WERI-Rb-1 (cell line): ENCODE measurements at regions not wholly inside any gene's neighbourhood (a gene's known extent, or its start where the extent isn't known, plus 50 kb on each side); places are given as distances from the start of the nearest gene placed in this dataset.

ENCODE experiments used
- DNase-seq: peaks from one replicate; pipeline ENCODE4 v3.0.0-alpha.2; 2020
- H3K27ac ChIP-seq: fragments of 250-450 bp; sonication (Bioruptor Pico); 2 replicates; pipeline ENCODE4 v1.5.1; 2020; ENCODE audit warnings: mild to moderate bottlenecking, moderate library complexity
- H3K27me3 ChIP-seq: fragments of 250-450 bp; sonication (Bioruptor Pico); 2 replicates; pipeline ENCODE4 v1.5.1; 2021; ENCODE audit warnings: mild to moderate bottlenecking, low read depth, moderate library complexity; ENCODE audit not compliant: insufficient read depth, severe bottlenecking
- H3K36me3 ChIP-seq: fragments of 250-450 bp; sonication (Bioruptor Pico); 2 replicates; pipeline ENCODE4 v1.5.1; 2020; ENCODE audit warnings: mild to moderate bottlenecking, moderate library complexity
- H3K4me3 ChIP-seq: 2 replicates; pipeline ENCODE4 v1.5.1; 2011; ENCODE audit warnings: low read depth, mild to moderate bottlenecking, control low read depth, low read length
- H3K9me3 ChIP-seq: fragments of 250-450 bp; sonication (Bioruptor Pico); 2 replicates; pipeline ENCODE4 v1.5.1; 2021; ENCODE audit warnings: mild to moderate bottlenecking, moderate library complexity; ENCODE audit not compliant: severe bottlenecking
- TF ChIP-seq, protein P1 (sequence below): IDR thresholded peaks from 2 replicates; pipeline ENCODE4 v1.5.1; 2011; ENCODE audit warnings: low read depth, mild to moderate bottlenecking, control low read depth, inconsistent platforms, low read length

DNA sequence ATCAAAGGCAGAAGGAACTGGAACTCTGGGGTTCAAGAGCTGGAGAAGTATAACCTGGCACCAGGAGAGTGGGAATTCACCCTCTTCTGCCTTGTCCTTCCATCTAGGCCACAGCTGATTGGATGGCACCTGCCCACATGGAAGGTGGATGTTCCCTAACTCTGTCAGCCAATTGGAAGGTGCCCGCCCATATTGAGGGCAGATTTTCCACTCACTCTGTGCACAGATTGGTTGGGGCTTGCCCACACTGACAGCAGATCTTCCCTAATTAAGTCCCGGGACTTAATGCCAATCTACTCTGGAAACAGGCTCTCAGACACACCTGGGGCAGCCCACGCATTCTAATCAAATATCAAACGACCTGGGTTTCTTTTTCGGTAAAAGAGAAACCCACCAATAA is 1142.3 kb upstream of the CELF2 start:
- no peaks in the 10 kb centered on the region for H3K9me3 ChIP-seq
- H3K36me3 ChIP-seq = no peaks in the 10 kb centered on the region
- H3K4me3 ChIP-seq = no peak overlapping the region
- no peaks in the 10 kb centered on the region for H3K27me3 ChIP-seq
- H3K27ac ChIP-seq = no peak overlapping the region
- TF ChIP-seq, protein P1, sequence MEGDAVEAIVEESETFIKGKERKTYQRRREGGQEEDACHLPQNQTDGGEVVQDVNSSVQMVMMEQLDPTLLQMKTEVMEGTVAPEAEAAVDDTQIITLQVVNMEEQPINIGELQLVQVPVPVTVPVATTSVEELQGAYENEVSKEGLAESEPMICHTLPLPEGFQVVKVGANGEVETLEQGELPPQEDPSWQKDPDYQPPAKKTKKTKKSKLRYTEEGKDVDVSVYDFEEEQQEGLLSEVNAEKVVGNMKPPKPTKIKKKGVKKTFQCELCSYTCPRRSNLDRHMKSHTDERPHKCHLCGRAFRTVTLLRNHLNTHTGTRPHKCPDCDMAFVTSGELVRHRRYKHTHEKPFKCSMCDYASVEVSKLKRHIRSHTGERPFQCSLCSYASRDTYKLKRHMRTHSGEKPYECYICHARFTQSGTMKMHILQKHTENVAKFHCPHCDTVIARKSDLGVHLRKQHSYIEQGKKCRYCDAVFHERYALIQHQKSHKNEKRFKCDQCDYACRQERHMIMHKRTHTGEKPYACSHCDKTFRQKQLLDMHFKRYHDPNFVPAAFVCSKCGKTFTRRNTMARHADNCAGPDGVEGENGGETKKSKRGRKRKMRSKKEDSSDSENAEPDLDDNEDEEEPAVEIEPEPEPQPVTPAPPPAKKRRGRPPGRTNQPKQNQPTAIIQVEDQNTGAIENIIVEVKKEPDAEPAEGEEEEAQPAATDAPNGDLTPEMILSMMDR = no peak
- no peak for DNase-seq

DNA sequence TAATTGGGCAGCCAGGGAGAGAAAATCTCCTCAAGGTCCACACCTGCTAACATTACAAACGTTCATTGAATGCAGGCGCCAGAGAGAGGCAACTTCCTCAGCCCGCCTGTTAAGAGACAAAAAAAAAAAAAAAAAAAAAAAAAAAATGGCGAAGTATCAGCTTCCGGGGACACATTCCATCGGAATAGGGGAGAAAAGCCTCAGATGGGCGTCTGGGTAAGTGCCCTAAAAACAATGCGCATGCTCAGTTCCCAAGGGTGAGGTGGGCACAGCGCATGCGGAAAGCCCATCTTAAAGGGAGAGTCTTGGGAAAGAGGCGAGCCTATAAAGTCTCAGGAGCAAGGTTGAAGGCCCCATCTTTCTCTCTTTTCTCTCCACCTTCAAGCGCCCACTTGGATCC is 1139.7 kb upstream of the CELF2 start:
- Histone ChIP-seq H3K36me3 (no peaks in the 10 kb centered on the region), H3K9me3 (no peaks in the 10 kb centered on the region), H3K27ac (no peak overlapping the region), H3K27me3 (no peaks in the 10 kb centered on the region), H3K4me3 (no peak overlapping the region)
- no peak for DNase-seq
- TF ChIP-seq, protein P1 = no peak

DNA sequence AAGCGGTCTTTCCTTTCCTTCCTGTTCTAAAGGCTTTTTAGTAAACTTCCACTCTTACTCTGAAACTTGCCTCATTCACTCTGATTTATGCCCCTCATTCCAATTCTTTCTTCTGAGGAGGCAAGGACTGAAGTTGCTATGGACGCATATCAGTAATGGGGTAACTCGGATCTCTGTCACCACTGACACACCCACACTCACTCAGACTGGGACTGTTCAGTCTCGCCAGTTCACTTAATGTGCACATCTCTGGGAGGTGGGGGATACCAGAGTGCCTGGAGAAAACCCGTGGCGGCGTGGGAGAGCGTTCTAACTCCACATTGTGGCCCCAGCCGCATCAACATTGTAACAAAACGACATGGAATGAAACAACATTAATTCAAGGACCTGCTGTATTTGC is 1139.3 kb upstream of the CELF2 start:
- no peak for DNase-seq
- TF ChIP-seq, protein P1 = no peak
- H3K36me3 ChIP-seq = no peaks in the 10 kb centered on the region
- H3K9me3 ChIP-seq = no peaks in the 10 kb centered on the region
- H3K4me3 ChIP-seq = no peak overlapping the region
- no peaks in the 10 kb centered on the region for H3K27me3 ChIP-seq
- H3K27ac ChIP-seq = no peak overlapping the region

DNA sequence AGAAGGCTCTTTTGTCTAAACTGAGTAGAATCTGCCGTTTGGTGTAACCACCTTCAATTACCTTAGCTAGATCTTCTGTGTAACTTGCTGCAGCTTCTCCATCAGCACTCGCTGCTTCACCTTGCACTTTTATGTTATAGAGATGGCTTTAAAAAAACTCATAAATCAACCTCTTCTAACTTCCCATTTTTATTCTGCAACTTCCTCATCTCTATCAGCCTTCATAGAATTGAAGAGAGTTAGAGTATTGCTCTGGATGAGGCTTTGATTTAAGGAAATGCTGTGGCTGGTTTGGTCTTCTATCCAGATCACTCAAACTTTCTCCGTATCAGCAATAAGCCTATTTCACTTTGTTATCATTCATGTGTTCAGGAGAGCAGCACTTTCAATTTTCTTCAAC is 1131.9 kb upstream of the CELF2 start:
- H3K36me3 ChIP-seq = no peaks in the 10 kb centered on the region
- no peak overlapping the region for H3K4me3 ChIP-seq
- DNase-seq = no peak
- H3K9me3 ChIP-seq = no peaks in the 10 kb centered on the region
- H3K27me3 ChIP-seq = no peaks in the 10 kb centered on the region
- H3K27ac ChIP-seq = no peak overlapping the region
- TF ChIP-seq, protein P1 = no peak

DNA sequence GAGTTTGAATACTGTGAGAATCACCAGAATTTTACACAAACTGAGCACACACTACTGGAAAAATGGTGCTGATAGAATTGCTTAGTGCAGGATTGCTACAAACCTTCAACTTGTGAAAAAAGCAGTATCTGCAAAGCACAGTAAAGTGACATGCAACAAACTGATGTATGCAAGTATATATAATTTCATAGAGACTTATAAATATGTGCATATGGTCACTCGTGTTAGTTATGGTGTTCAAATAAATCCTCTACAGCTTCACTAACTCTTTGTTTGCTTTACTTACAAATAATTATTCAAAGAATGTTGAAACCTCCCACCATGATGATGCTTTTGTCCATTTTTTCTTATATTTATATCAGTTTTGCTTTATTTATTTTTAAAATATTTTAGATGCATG is 1130.9 kb upstream of the CELF2 start:
- H3K4me3 ChIP-seq = no peak overlapping the region
- no peaks in the 10 kb centered on the region for H3K9me3 ChIP-seq
- TF ChIP-seq, protein P1 = no peak
- no peak for DNase-seq
- no peak overlapping the region for H3K27ac ChIP-seq
- H3K27me3 ChIP-seq = no peaks in the 10 kb centered on the region
- H3K36me3 ChIP-seq = no peaks in the 10 kb centered on the region

DNA sequence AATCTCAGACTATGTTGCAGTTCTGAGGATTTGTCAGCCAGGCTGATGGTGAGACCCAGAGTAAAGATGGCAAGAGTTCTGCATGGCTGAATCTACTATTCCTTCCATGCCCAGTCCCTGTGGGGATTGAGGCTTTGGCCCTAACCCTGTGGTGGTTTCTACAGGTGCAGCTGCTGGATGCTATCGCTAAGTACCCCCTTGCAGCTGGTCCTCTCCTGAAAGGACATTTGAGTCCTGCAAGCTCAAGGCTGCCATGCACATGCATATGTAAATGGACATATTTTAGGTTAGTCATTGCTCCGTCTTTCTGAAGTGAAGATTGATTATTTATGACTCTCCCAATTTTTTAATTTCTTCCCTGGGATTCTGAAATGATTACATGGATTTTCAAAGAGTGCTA is 1122.2 kb upstream of the CELF2 start:
- no peaks in the 10 kb centered on the region for H3K27me3 ChIP-seq
- H3K36me3 ChIP-seq = no peaks in the 10 kb centered on the region
- H3K9me3 ChIP-seq = no peaks in the 10 kb centered on the region
- TF ChIP-seq, protein P1 = no peak
- no peak for DNase-seq
- H3K4me3 ChIP-seq = no peak overlapping the region
- H3K27ac ChIP-seq = no peak overlapping the region
